ENCODE measurements at regions not wholly inside any gene's neighbourhood (a gene's known extent, or its start where the extent isn't known, plus 50 kb on each side); places are given as distances from the start of the nearest gene placed in this dataset.
"Not testable (repeated sequence)": the region's sequence is repeated elsewhere in the genome, so short reads cannot be mapped to it uniquely, and the experiment has no call there.

- DNase-seq (ENCODE audit: low spot score), result no peak
Observed at GRCh38 chr4:170167678-170168077, 77.9 kb upstream of the AADAT start.

- not testable (repeated sequence) for DNase-seq (ENCODE audit: low spot score)
Observed at GRCh38 chr4:170166193-170166592, 76.4 kb upstream of the AADAT start.

GRCh38 chr4:170162416-170162815 lies 72.7 kb upstream of the AADAT start:
- no peak for DNase-seq (ENCODE audit: low spot score)

- no peak for DNase-seq (ENCODE audit: low spot score)
Observed at GRCh38 chr4:170157670-170158069, 67.9 kb upstream of the AADAT start.

- no peak for DNase-seq (ENCODE audit: low spot score)
Observed at GRCh38 chr4:170145120-170145519, 55.4 kb upstream of the AADAT start.

- DNase-seq (ENCODE audit: low spot score), result no peak
Observed at GRCh38 chr4:170139764-170140163, 50.0 kb upstream of the AADAT start.
